ENCODE measurements at regions not wholly inside any gene's neighbourhood (a gene's known extent, or its start where the extent isn't known, plus 50 kb on each side); places are given as distances from the start of the nearest gene placed in this dataset.
"Not testable (repeated sequence)": the region's sequence is repeated elsewhere in the genome, so short reads cannot be mapped to it uniquely, and the experiment has no call there.

- DNase-seq (ENCODE audit: low read depth in 2 of 2), result no peak
Measured at GRCh38 chr4:189084671-189085070, 856.0 kb upstream of the FRG1 start.

GRCh38 chr4:189087971-189088370 is 852.7 kb upstream of the FRG1 start:
- no peak for DNase-seq (ENCODE audit: low read depth in 2 of 2)

- no peak for DNase-seq (ENCODE audit: low read depth in 2 of 2)
Measured at GRCh38 chr4:189088780-189089179, 851.9 kb upstream of the FRG1 start.

- no peak for DNase-seq (ENCODE audit: low read depth in 2 of 2)
Measured at GRCh38 chr4:189090174-189090814, 850.4 kb upstream of the FRG1 start.

- no peak for DNase-seq (ENCODE audit: low read depth in 2 of 2)
Measured at GRCh38 chr4:189092581-189092980, 848.1 kb upstream of the FRG1 start.

GRCh38 chr4:189096108-189096507 is 844.6 kb upstream of the FRG1 start:
- no peak for DNase-seq (ENCODE audit: low read depth in 2 of 2)

- no peak for DNase-seq (ENCODE audit: low read depth in 2 of 2)
Measured at GRCh38 chr4:189096717-189097116, 844.0 kb upstream of the FRG1 start.

- no peak for DNase-seq (ENCODE audit: low read depth in 2 of 2)
Measured at GRCh38 chr4:189098932-189099696, 841.6 kb upstream of the FRG1 start.

- no peak for DNase-seq (ENCODE audit: low read depth in 2 of 2)
Measured at GRCh38 chr4:189113389-189113888, 827.2 kb upstream of the FRG1 start.

- no peak for DNase-seq (ENCODE audit: low read depth in 2 of 2)
Measured at GRCh38 chr4:189117426-189117825, 823.2 kb upstream of the FRG1 start.

- no peak for DNase-seq (ENCODE audit: low read depth in 2 of 2)
Measured at GRCh38 chr4:189121336-189121735, 819.3 kb upstream of the FRG1 start.

- no peak for DNase-seq (ENCODE audit: low read depth in 2 of 2)
Measured at GRCh38 chr4:189124149-189124758, 816.4 kb upstream of the FRG1 start.

- no peak for DNase-seq (ENCODE audit: low read depth in 2 of 2)
Measured at GRCh38 chr4:189124791-189125190, 815.9 kb upstream of the FRG1 start.

GRCh38 chr4:189126040-189126439 is 814.6 kb upstream of the FRG1 start:
- no peak for DNase-seq (ENCODE audit: low read depth in 2 of 2)

GRCh38 chr4:189128341-189128740 is 812.3 kb upstream of the FRG1 start:
- no peak for DNase-seq (ENCODE audit: low read depth in 2 of 2)

- no peak for DNase-seq (ENCODE audit: low read depth in 2 of 2)
Measured at GRCh38 chr4:189129044-189129694, 811.5 kb upstream of the FRG1 start.

- no peak for DNase-seq (ENCODE audit: low read depth in 2 of 2)
Measured at GRCh38 chr4:189131118-189131517, 809.6 kb upstream of the FRG1 start.

GRCh38 chr4:189136462-189136861 is 804.2 kb upstream of the FRG1 start:
- no peak for DNase-seq (ENCODE audit: low read depth in 2 of 2)

GRCh38 chr4:189143263-189143952 is 797.3 kb upstream of the FRG1 start:
- no peak for DNase-seq (ENCODE audit: low read depth in 2 of 2)

- no peak for DNase-seq (ENCODE audit: low read depth in 2 of 2)
Measured at GRCh38 chr4:189147005-189147929, 793.4 kb upstream of the FRG1 start.

- not testable (repeated sequence) for DNase-seq (ENCODE audit: low read depth in 2 of 2)
Measured at GRCh38 chr4:189155083-189155482, 785.6 kb upstream of the FRG1 start.

Data from activated CD4-positive, alpha-beta T cell treated with anti-CD3 and anti-CD28 coated beads for 24 hours (primary cell).